ENCODE measurements at regions not wholly inside any gene's neighbourhood (a gene's known extent, or its start where the extent isn't known, plus 50 kb on each side); places are given as distances from the start of the nearest gene placed in this dataset.

- TF ChIP-seq POLR2A (IDR thresholded peaks at IDR 0.05), result no peak
- TF ChIP-seq CTCF (IDR thresholded peaks at IDR 0.05), result no peak
- no peak for TF ChIP-seq EP300 (IDR thresholded peaks at IDR 0.05)
Measured at GRCh38 chr1:30001011-30001731, 722.2 kb downstream of the MATN1 start.

Measured in ovary (tissue), 3 donors.